H4 (cell line): ENCODE measurements at regions not wholly inside any gene's neighbourhood (a gene's known extent, or its start where the extent isn't known, plus 50 kb on each side); places are given as distances from the start of the nearest gene placed in this dataset.
A peak's percentile ranks its signal among the peaks of the same experiment; 100 is the strongest.

Experiments used
- DNase-seq: peaks from one replicate; pipeline ENCODE4 v3.0.0-alpha.2; 2015; ENCODE audit warnings: low spot score

GRCh38 chrX:6472652-6473342, 62.1 kb downstream of the VCX3A start:
- DNase-seq = no peak

- DNase-seq = peak; percentile 7
Observed at GRCh38 chrX:6468706-6469105, 66.2 kb downstream of the VCX3A start.

GRCh38 chrX:6465756-6466155, 69.2 kb downstream of the VCX3A start:
- DNase-seq = no peak

- no peak for DNase-seq
Observed at GRCh38 chrX:6464726-6465125, 70.2 kb downstream of the VCX3A start.

GRCh38 chrX:6460893-6461490, 73.9 kb downstream of the VCX3A start:
- DNase-seq = no peak

- no peak for DNase-seq
Observed at GRCh38 chrX:6456196-6456595, 78.7 kb downstream of the VCX3A start.

GRCh38 chrX:6449946-6450345, 85.0 kb downstream of the VCX3A start:
- DNase-seq = no peak

GRCh38 chrX:6448003-6448402, 86.9 kb downstream of the VCX3A start:
- DNase-seq = peak; percentile 33

GRCh38 chrX:6446582-6446981, 88.3 kb downstream of the VCX3A start:
- DNase-seq = no peak

- no peak for DNase-seq
Observed at GRCh38 chrX:6440648-6441047, 94.3 kb downstream of the VCX3A start.

- no peak for DNase-seq
Observed at GRCh38 chrX:6432226-6432625, 102.7 kb downstream of the VCX3A start.

- no peak for DNase-seq
Observed at GRCh38 chrX:6407542-6407941, 127.4 kb downstream of the VCX3A start.

GRCh38 chrX:6386837-6387236, 148.1 kb downstream of the VCX3A start:
- no peak for DNase-seq

- no peak for DNase-seq
Observed at GRCh38 chrX:6384921-6385320, 150.0 kb downstream of the VCX3A start.

- DNase-seq = no peak
Observed at GRCh38 chrX:6384371-6384770, 150.5 kb downstream of the VCX3A start.

GRCh38 chrX:6383917-6384316, 151.0 kb downstream of the VCX3A start:
- DNase-seq = no peak

- DNase-seq = no peak
Observed at GRCh38 chrX:6383488-6383887, 151.4 kb downstream of the VCX3A start.

- no peak for DNase-seq
Observed at GRCh38 chrX:6382284-6382683, 152.6 kb downstream of the VCX3A start.

GRCh38 chrX:6377103-6377764, 148.6 kb upstream of the NLGN4X start:
- DNase-seq = no peak

GRCh38 chrX:6374556-6374955, 145.9 kb upstream of the NLGN4X start:
- no peak for DNase-seq

- DNase-seq = no peak
Observed at GRCh38 chrX:6372981-6373380, 144.3 kb upstream of the NLGN4X start.

GRCh38 chrX:6371353-6371752, 142.7 kb upstream of the NLGN4X start:
- DNase-seq = no peak

GRCh38 chrX:6363188-6363587, 134.5 kb upstream of the NLGN4X start:
- peak; percentile 6 for DNase-seq
